Astrocyte of the cerebellum (primary cell): ENCODE measurements at regions not wholly inside any gene's neighbourhood (a gene's known extent, or its start where the extent isn't known, plus 50 kb on each side); places are given as distances from the start of the nearest gene placed in this dataset.
"Not testable (repeated sequence)": the region's sequence is repeated elsewhere in the genome, so short reads cannot be mapped to it uniquely, and the experiment has no call there.

ENCODE experiments used
- DNase-seq: peaks from one replicate; pipeline ENCODE4 v3.0.0-alpha.2; 2011; ENCODE audit warnings: low read depth
- H3K4me3 ChIP-seq: 2 replicates; pipeline ENCODE4 v1.5.1; 2011; ENCODE audit warnings: mild to moderate bottlenecking, low read depth, low read length, moderate library complexity
- in situ Hi-C: cut with HindIII; loops from 2 replicates; pipeline ENCODE4 v1.10.0; 2017; ENCODE audit warnings: low sequenced_read_pairs
- TF ChIP-seq, protein P1 (sequence below): IDR thresholded peaks from 2 replicates; pipeline ENCODE4 v1.5.1; 2012; ENCODE audit warnings: low read length, low read depth, moderate library complexity, mild to moderate bottlenecking; ENCODE audit errors: missing control alignments

DNA sequence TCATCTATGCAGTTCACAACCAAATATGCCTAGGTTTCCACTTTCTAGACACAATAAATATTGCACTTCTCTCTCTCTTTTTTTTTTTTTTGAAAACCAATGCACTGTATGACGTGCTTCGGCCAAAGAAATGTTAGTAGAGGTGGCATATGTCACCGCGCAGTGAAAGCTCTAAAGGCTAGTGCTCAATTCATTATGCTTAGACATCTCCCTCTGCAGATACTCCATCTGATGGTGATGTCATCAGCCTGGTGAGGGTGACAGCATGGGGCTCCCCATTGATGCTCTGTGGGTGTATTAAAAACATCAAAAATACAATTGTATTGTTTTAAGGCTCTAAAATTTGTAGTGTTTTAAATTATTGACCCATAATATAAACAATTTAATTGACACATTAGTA is 608.8 kb upstream of the C16orf82 start:
- no peak for DNase-seq
- TF ChIP-seq, protein P1, sequence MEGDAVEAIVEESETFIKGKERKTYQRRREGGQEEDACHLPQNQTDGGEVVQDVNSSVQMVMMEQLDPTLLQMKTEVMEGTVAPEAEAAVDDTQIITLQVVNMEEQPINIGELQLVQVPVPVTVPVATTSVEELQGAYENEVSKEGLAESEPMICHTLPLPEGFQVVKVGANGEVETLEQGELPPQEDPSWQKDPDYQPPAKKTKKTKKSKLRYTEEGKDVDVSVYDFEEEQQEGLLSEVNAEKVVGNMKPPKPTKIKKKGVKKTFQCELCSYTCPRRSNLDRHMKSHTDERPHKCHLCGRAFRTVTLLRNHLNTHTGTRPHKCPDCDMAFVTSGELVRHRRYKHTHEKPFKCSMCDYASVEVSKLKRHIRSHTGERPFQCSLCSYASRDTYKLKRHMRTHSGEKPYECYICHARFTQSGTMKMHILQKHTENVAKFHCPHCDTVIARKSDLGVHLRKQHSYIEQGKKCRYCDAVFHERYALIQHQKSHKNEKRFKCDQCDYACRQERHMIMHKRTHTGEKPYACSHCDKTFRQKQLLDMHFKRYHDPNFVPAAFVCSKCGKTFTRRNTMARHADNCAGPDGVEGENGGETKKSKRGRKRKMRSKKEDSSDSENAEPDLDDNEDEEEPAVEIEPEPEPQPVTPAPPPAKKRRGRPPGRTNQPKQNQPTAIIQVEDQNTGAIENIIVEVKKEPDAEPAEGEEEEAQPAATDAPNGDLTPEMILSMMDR = no peak
- in situ Hi-C loops = no loop called here
- no peak overlapping the region for H3K4me3 ChIP-seq

DNA sequence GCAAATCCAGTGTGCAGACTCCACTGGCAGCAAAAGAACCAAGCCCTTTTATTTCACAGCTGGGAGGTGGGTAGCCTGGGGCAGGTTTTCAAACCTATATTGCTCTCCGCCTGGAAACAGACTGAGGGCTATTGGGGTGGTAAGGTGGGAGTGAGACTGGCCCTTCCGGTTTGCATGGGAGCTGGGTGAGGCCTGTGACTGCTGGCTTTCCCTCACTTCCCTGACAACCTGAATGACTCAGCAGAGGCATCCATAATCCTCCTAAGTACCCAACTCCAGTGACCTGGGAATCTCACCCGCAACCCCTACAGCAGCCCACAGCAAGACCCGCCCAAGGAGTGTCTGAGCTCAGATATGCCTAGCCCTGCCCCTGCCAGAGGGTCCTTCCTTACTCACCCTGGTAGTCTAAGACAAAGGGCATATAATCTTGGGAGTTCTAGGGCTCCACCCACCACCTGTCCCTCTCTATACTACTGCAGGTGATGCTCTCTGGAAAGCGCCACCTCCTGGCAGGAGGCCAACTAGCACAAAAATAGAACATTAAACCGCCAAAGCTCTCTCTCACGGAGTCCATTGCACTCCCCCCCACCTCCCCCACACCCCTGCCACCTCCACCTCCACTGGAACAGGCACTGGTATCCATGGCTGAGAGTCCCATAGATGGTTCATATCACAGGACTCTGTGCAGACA is 602.0 kb upstream of the C16orf82 start:
- in situ Hi-C loops = no loop called here
- H3K4me3 ChIP-seq = no peak overlapping the region
- DNase-seq = no peak
- TF ChIP-seq, protein P1 = no peak

DNA sequence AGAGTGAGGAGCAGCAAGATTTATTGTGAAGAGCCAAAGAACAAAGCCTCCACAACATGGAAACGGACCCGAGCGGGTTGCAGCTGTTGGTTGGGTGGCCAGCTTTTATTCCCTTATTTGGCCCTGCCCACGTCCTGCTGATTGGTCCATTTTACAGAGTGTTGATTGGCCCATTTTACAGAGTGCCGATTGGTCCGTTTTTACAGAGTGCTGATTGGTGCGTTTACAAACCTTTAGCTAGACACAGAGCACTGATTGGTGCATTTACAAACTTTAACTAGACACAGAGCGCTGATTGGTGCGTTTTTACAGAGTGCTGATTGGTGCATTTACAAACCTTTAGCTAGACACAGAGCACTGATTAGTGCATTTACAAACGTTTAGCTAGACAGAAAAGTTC is 592.3 kb upstream of the C16orf82 start:
- DNase-seq, in situ Hi-C loops: not testable (repeated sequence)

DNA sequence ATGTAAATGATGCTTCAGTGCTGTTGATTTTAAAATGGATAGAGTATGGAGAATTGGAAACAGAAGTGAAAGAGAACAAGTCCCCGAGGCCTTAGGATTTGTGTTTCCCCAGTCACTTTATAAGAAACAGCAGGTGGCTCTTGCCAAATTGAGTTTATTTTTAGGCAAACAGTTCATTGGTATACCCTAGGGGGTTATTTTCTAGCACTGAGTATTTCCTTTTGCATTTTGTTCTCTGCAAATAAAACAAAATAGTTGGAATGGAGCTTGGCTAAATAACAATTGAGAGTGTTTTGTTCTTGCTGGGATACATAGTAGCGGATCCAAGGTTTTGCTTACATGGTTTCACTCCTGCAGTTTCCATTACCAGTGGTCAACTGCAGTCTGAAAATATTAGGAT is 591.1 kb upstream of the C16orf82 start:
- in situ Hi-C loops = no loop called here
- TF ChIP-seq, protein P1 = no peak
- no peak overlapping the region for H3K4me3 ChIP-seq
- DNase-seq = no peak

More for the DNA sequence above, 592.3 kb upstream of the C16orf82 start:
- H3K4me3 ChIP-seq = not testable (repeated sequence)

DNA sequence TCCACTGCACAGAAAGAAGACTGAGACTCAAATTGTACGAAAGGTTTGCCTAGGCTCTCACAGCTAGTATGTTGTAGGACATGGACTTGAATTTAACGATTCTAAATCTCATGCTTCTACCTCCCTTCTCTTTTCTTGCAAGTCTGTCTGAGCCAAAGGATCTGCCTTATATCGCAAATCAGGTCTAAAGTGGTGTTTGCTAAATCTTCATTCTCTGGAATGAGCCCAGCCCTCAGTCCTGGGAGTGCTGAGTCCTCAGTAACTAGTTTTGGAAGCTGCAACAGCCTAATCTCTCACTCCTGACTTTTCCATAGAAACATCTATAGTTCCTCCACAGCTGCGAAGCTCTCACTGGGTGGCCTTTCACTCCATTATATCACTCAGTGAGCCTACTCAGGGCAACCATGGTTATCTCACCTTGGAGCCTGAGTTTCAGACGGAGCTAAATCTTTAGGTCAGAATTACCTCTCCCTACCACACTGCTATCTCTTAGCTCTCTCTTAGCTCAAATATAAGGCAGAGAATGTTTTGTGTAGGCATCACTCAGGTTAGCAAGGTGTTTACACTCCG is 575.5 kb upstream of the C16orf82 start:
- in situ Hi-C loops = no loop called here
- TF ChIP-seq, protein P1 = no peak
- DNase-seq = no peak
- no peak overlapping the region for H3K4me3 ChIP-seq

DNA sequence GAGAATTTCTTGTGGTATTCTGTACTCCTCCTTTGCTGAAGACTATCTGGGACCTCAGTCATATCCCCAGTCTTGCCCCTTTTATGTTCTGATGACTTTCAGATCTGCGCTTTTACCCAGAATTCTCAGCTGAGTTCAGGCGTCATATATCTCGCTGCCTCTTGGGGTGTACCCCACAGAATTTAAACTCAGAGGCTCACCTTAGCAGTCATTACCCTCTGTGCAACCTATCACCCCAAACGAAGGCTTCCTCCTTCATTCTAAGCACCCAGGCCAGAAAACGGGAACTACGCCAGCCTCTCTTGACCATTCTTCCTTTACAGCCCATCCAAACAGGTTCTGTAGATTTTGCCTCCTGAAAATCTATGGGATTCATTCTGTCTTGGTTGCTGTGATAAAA is 574.8 kb upstream of the C16orf82 start:
- DNase-seq = no peak
- no peak overlapping the region for H3K4me3 ChIP-seq
- TF ChIP-seq, protein P1 = no peak
- in situ Hi-C loops = no loop called here

DNA sequence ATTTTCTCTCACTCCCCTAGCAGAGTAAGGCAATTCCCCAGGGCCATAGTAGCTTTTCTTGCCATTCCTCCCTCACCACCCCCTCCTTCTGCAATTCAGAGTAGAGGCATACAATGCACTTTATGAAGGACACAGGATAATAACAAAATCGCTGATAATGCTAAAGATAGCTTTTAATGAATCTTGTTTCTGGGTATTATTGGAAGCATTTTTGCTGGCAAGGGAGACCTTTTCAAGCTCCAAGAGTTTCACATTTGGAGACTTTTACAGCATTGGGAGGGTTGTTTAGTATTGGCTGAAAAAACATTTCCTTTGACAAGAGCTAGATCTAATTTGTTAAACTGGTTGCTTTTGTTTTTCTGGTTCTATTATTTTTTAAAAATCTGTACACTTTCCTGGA is 573.0 kb upstream of the C16orf82 start:
- TF ChIP-seq, protein P1 = no peak
- no peak for DNase-seq
- in situ Hi-C loops = no loop called here

More for the DNA sequence above, 573.0 kb upstream of the C16orf82 start:
- no peak overlapping the region for H3K4me3 ChIP-seq
